ENCODE measurements at regions not wholly inside any gene's neighbourhood (a gene's known extent, or its start where the extent isn't known, plus 50 kb on each side); places are given as distances from the start of the nearest gene placed in this dataset.

DNA sequence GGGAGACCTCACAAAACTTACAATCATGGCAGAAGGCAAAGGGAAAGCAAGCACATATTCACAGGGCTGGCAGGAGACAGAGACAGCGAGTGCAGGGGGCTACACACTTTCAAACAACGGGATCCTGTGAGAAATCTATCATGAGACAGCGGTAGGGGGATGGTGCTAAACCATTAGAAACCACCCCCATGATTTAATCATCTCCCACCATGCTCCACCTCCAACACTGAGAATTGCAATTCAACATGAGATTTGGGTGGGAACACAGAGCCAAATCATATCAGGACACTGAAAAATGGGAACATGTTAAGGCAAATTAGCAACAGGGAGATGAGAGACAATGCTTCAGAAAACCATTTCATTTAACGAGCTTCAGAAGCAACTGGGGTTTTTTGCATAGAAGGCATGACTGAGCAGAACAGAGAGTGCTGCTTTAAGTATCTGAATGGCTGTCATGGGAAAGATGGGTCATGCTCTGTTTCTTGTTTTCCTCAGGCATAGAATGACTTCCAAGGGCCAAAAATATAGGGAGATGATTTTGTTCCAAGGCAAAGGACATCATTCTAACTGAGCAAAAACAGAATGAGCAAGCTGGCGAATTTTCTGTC, 100.8 kb upstream of the MAP2 start:
- no peaks in the 10 kb centered on the region for H3K4me1 ChIP-seq
- no peak for ATAC-seq
- TF ChIP-seq POLR2A (IDR thresholded peaks at IDR 0.05) (no peak), POLR2AphosphoS5 (IDR thresholded peaks at IDR 0.05) (no peak), EP300 (IDR thresholded peaks at IDR 0.05) (no peak)
- TF ChIP-seq, protein P1, sequence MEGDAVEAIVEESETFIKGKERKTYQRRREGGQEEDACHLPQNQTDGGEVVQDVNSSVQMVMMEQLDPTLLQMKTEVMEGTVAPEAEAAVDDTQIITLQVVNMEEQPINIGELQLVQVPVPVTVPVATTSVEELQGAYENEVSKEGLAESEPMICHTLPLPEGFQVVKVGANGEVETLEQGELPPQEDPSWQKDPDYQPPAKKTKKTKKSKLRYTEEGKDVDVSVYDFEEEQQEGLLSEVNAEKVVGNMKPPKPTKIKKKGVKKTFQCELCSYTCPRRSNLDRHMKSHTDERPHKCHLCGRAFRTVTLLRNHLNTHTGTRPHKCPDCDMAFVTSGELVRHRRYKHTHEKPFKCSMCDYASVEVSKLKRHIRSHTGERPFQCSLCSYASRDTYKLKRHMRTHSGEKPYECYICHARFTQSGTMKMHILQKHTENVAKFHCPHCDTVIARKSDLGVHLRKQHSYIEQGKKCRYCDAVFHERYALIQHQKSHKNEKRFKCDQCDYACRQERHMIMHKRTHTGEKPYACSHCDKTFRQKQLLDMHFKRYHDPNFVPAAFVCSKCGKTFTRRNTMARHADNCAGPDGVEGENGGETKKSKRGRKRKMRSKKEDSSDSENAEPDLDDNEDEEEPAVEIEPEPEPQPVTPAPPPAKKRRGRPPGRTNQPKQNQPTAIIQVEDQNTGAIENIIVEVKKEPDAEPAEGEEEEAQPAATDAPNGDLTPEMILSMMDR (IDR thresholded peaks at IDR 0.05) = no peak
- no peak overlapping the region for H3K27ac ChIP-seq
- no peaks in the 10 kb centered on the region for H3K36me3 ChIP-seq
- WGBS, 2 donors (ENCODE audit: low coverage in 1 of 2) = 67 to 73% methylated on average over 2 to 5 of the region's 5 CpGs
- no peaks in the 10 kb centered on the region for H3K27me3 ChIP-seq
- no peaks in the 10 kb centered on the region for H3K9me3 ChIP-seq
- H3K4me3 ChIP-seq = no peak overlapping the region

DNA sequence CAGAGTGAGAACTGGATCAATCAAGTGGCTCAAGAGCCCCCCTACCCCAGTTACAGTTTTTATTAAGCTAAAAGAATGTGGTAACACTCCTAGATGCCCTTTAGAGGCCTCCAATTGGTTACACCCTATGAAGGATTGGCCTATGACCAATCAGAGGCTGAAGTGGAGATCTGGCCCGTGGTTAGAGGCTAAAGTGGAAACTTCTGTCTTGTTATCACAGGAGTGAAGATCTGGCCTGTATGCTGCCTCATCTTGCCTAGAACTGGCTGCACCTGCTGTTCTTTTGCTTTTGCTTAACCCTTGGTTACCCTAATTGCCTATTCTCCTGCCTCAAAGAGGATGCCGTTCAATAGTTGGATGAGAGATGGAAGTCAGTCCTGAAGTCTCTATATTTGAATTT, 100.1 kb upstream of the MAP2 start:
- Histone ChIP-seq H3K27ac (no peak overlapping the region), H3K27me3 (no peaks in the 10 kb centered on the region), H3K4me3 (no peak overlapping the region), H3K36me3 (no peaks in the 10 kb centered on the region), H3K4me1 (no peaks in the 10 kb centered on the region), H3K9me3 (no peaks in the 10 kb centered on the region)
- TF ChIP-seq, protein P1 (IDR thresholded peaks at IDR 0.05) = no peak
- TF ChIP-seq EP300 (IDR thresholded peaks at IDR 0.05) (no peak), POLR2A (IDR thresholded peaks at IDR 0.05) (no peak), POLR2AphosphoS5 (IDR thresholded peaks at IDR 0.05) (no peak)
- ATAC-seq = no peak
- WGBS, 2 donors (ENCODE audit: low coverage in 1 of 2) = 94 to 100% methylated on average over 1 to 2 of the region's 2 CpGs

DNA sequence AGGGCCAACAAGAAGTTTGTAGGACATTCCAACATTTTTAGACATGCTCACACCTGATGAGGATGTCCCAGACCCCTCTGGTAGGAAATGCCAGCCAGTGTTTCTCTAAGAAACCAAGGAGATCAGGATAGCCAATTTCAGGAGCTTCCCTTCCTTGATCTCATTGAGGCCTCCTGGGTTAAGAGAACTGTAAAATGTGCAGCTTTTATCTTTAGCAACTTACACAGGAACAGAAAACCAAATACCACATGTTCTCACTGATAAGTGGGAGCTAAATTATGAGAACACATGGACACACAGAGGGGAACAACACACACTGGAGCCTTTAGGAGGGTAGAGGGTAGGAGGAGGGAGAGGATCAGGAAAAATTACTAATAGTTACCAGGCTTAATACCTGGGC, 99.6 kb upstream of the MAP2 start:
- H3K36me3 ChIP-seq = no peaks in the 10 kb centered on the region
- H3K4me1 ChIP-seq = no peaks in the 10 kb centered on the region
- no peak overlapping the region for H3K27ac ChIP-seq
- ATAC-seq = no peak
- no peaks in the 10 kb centered on the region for H3K9me3 ChIP-seq
- H3K27me3 ChIP-seq = no peaks in the 10 kb centered on the region
- no peak for TF ChIP-seq EP300 (IDR thresholded peaks at IDR 0.05)
- TF ChIP-seq, protein P1 (IDR thresholded peaks at IDR 0.05) = no peak
- TF ChIP-seq POLR2A (IDR thresholded peaks at IDR 0.05) = no peak
- no peak for TF ChIP-seq POLR2AphosphoS5 (IDR thresholded peaks at IDR 0.05)
- no peak overlapping the region for H3K4me3 ChIP-seq

DNA sequence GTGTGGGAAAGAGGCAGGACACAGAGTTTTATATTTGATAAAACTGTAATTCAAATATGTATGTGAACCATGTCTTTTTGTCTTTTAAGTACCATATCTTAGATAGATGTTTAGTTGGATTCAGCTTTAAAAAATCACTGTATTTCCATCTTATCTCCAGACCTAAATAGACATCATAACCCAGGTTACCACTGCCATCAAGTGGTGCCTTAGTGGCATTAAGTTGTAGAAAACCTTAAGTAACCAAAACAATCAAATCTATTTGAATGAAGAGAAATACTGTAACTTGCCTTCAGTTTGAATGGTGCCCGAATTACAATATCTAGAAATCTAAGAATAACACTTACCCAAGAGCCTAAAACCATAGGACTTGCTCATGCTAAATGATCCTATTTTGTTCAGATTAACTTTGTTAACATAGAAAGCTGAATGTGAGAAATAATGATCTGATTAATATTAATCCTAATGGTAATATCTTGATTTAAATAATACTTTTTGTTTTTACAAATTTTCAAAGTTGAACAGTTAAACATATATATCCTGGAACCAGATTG, 92.5 kb upstream of the MAP2 start:
- 24 to 45% methylated on average over 1 of the region's 1 CpG for WGBS, 2 donors (ENCODE audit: low coverage in 1 of 2)
- no peak overlapping the region for H3K27ac ChIP-seq
- H3K4me3 ChIP-seq = no peak overlapping the region
- H3K27me3 ChIP-seq = no peaks in the 10 kb centered on the region
- H3K36me3 ChIP-seq = no peaks in the 10 kb centered on the region
- TF ChIP-seq, protein P1 (IDR thresholded peaks at IDR 0.05) = no peak
- no peak for TF ChIP-seq POLR2AphosphoS5 (IDR thresholded peaks at IDR 0.05)
- TF ChIP-seq EP300 (IDR thresholded peaks at IDR 0.05) = no peak
- TF ChIP-seq POLR2A (IDR thresholded peaks at IDR 0.05) = no peak
- H3K4me1 ChIP-seq = peaks cover 0 to 5% (median 0%) of the 10 kb centered on the region in 3 donors
- ATAC-seq = no peak
- no peaks in the 10 kb centered on the region for H3K9me3 ChIP-seq
